Activated CD8-positive, alpha-beta memory T cell treated with anti-CD3 and anti-CD28 coated beads for 36 hours (primary cell): ENCODE measurements at regions not wholly inside any gene's neighbourhood (a gene's known extent, or its start where the extent isn't known, plus 50 kb on each side); places are given as distances from the start of the nearest gene placed in this dataset.

ENCODE experiments used
- CTCF ChIA-PET: fragments of 350-600 bp; sonication (Branson Sonifier 250); formaldehyde crosslinking; loops from one replicate; lab custom pipeline; 2021; ENCODE audit warnings: antibody characterized with exemption; lab: Charles Lee
- POLR2A ChIA-PET: fragments of 350-600 bp; sonication (Branson Sonifier 250); formaldehyde crosslinking; loops from one replicate; lab custom pipeline; 2021; ENCODE audit warnings: antibody characterized with exemption; lab: Charles Lee

DNA sequence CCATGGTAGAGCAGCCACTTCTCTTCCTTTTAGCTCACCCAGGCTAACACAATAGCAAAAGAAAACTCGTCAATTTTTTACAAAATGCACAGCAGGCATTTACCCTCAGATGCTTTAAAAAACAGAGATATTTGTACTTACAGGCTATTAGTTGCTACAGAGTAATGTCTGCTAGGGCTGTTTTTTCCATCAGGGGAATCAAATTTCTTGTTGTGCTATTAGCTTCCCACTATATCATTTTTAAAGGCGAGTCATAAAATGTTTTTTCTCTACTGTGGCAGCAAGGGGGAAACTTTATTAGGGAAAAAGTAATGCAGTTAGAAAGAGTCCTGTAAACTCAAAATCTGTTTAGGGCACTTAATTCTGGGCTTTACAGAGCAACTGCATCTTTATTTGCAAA lies 277.9 kb upstream of the THSD7B start:
- POLR2A ChIA-PET, result no interaction called here
- CTCF ChIA-PET, result no interaction called here

DNA sequence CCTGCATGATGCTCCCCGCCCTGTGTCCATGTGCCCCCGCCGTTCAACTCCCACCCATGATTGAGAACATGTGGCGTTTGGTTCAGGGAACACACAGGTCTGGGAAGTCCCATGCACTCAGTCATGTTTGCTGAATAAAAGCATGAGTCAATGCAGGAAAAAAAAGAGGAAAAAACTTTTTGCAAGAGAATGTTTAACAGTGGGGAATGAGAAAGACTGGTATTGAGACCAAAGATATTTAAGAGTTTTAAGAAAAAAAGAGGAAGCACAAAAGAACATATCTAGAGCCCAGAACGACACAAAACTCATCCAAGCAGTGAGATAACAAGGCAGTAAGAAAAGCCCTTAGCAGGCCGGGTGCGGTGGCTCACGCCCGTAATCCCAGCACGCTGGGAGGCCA lies 279.2 kb upstream of the THSD7B start:
- CTCF ChIA-PET, result no interaction called here
- POLR2A ChIA-PET, result no interaction called here

DNA sequence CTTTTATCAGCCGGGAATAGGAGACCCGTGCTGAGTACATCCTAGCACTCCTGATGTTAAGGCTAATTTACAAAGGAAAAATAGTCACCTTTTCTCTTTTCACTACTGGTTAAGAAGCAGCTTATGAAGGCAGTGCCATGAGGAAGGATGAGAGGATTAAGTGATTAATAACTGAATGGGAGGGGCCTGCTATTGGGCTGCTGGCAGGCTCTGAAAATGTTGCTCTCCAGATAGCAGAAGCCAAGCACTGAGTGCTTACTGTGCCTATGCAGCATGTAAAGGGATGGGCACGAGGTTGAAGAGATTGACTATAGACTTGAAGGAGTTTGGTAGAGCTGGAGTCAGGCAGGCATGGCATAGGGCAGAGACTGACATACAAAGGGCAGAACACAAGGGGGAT lies 282.4 kb upstream of the THSD7B start:
- ChIA-PET CTCF (no interaction called here), POLR2A (no interaction called here)

- ChIA-PET CTCF (no interaction called here), POLR2A (no interaction called here)
Observed at GRCh38 chr2:136482006-136482405, 283.3 kb upstream of the THSD7B start.

DNA sequence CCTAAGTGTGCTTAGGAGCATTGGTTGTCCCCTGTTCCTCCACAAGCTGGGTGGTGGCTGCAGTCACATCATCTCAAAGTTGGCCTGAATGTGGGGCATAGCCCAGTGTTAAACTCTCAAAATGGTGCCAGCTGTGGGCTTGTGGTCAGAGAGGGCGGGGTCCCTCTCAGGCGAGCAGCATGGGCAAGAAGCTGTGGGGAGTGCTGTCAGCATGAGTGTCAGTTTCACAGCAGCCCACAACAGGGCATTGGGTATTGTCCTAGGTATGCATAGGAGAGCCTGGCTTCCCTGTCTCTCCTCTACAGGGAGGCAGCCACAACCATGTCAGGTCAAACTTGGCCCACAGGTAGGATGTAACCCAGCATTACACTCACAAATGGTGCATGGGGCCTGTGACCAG lies 285.6 kb upstream of the THSD7B start:
- CTCF ChIA-PET, result no interaction called here
- POLR2A ChIA-PET, result no interaction called here

- ChIA-PET CTCF (no interaction called here), POLR2A (no interaction called here)
Observed at GRCh38 chr2:136468799-136469369, 296.5 kb upstream of the THSD7B start.

DNA sequence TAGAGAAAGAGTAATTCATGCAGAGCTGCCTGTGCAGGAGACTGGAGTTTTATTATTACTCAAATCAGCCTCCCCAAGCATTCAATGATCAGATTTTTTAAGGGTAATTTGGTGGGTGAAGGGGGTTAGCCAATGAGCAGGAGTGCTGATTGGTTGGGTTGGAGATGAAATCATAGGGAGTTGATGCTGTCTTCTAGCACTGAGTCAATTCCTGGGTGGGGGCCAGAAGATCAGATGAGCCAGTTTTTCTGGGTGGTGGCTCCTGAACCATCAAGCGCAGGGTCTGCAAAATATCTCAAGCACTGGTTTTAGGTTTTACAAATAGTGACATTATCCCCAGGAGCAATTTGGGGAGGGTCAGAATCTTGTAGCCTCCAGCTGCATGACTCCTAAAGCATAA lies 312.8 kb upstream of the THSD7B start:
- ChIA-PET CTCF (no interaction called here), POLR2A (no interaction called here)

DNA sequence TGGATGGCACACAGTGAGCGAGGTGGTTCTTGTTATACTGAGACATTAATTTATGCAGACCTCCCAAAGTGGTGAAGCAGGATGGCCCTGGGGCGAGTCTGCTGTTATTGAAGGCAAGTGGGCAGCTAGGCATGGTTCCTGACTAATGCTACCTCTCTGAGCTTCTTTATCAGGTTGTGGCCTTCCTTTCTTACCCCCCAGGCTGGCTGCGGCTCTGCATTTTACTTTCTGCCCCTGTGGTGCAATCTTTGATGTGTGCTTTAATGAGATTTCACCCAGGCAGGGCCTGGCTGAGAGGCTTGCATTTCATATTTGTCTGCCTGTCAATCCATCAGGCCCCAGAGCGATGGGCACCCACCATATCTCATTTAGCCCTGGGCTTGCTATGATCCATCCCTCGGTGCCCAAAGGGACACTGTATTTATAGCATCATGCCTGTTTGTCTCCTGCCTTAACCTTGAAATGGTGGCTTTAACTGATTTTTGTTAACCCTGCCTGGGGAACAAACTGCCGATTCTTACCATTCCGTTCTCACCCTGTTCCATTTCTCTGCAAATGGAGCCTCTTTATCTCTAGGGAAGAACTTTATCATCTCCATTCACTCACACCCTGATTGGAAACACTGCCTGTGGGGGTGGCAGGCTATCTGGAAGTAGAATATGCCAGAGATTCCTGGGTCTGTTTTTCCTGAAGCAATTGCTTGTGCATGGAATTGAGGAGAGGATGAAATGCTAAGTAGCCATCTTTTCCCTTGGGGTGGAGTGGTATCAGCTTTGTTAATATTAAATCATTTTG lies 316.2 kb upstream of the THSD7B start:
- CTCF ChIA-PET, result no interaction called here
- POLR2A ChIA-PET, result no interaction called here

- CTCF ChIA-PET, result no interaction called here
- POLR2A ChIA-PET, result no interaction called here
Observed at GRCh38 chr2:136448432-136448831, 316.9 kb upstream of the THSD7B start.

GRCh38 chr2:136444323-136444722 lies 321.0 kb upstream of the THSD7B start:
- ChIA-PET POLR2A (interaction anchor here (0.7 kb wide), 1 partner anchor 9 kb away, joined by 3 read pairs; no protein-coding TSS in a partner anchor), CTCF (interaction anchor here (0.7 kb wide), 1 partner anchor 1484 kb away, joined by 3 read pairs; no protein-coding TSS in a partner anchor)

DNA sequence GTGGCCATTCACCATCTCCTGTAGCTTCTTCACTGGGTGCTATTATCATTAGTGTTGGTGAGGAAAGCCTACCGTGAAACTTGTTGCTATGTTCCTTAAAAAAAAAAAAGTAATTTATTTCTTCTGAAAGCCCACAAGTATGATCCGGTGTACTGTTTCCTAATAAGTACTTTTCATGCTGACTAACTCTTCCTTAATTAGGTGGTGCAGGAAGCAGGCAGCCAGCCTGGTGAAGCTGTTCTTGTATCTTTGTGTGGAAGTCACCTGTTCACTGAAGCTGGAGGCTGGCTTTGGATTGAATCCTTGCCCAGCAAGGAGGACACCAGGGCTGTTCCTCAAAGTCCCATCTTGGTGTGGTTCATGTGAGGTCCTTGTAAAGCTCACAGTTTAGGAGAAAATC lies 321.7 kb upstream of the THSD7B start:
- POLR2A ChIA-PET, result interaction anchor here (0.7 kb wide), 1 partner anchor 10 kb away, joined by 3 read pairs; no protein-coding TSS in a partner anchor
- CTCF ChIA-PET, result no interaction called here

- ChIA-PET POLR2A (no interaction called here), CTCF (no interaction called here)
Observed at GRCh38 chr2:136441979-136442714, 323.2 kb upstream of the THSD7B start.

DNA sequence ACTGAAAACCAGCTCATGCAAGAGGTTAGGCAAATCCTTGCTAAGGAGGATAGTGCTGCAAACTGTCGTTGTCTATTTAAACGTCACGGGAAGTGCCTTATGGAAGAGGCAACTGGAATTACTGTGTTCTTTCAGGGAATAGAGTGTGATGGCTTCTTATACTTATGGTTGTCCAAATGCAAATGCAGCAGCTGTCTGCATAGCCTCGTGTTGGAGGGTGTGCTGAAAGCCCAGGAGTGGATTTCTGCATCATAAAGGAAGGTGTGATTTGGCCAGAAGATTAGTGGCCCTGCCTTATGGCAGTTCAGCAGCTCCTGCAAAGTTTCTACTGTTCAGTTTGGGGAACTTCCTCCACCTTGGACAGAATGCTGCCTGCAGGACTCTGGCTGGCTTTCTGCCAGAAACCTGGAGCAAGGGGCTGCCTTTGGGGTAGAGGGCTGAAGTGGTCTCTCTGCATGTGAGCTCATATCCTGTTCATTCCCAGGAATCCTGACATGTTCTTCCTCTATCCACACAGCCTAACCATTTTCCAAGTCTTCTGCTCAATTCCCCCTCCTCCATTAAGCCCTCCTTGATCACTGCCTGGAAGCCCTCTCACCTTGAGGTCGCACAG lies 321.2 kb upstream of the CXCR4 start:
- CTCF ChIA-PET, result interaction anchor here (1.3 kb wide), 1 partner anchor 16 kb away, joined by 3 read pairs; no protein-coding TSS in a partner anchor
- POLR2A ChIA-PET, result no interaction called here

DNA sequence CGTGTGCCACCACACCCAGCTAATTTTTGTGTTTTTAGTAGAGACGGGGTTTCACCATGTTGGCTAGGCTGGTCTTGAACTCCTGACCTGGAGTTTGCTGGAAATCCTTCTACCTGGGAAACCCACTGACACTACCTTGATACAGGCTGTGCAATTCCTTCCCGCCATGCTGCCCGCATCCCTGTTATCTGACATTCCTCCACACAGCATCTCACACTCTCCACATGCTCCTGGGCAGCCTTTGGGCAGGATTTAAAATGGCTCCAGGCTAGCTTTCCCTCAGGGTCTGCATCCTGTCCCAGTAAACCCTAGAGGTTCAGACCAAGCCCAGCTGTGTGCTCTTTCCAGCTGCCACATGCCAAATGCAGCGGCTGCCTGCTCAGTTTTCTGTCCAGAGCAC lies 319.5 kb upstream of the CXCR4 start:
- POLR2A ChIA-PET, result no interaction called here
- CTCF ChIA-PET, result no interaction called here

DNA sequence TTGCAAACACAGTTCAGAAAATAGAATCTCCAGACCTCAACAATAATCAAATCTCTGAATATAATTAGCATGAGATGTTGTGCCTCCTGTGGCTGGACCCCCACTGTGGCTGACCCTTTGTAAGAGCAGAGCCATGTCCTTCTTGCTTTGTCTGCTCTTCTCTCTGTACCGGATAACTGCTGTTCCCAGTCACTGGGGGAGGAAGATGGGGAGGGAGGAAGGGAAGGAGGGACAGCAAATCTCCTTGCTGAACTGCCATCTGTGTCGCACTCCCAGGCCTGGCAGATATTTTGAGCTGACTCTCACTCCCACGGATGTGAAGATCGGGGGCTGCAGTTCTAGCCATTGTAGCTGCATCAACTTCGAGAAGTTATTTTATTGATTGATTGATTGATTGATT lies 319.0 kb upstream of the CXCR4 start:
- POLR2A ChIA-PET, result no interaction called here
- CTCF ChIA-PET, result no interaction called here

GRCh38 chr2:136434251-136434715 lies 316.3 kb upstream of the CXCR4 start:
- ChIA-PET CTCF (interaction anchor here (2.0 kb wide), 1 partner anchor 12 kb away, joined by 6 read pairs; no protein-coding TSS in a partner anchor), POLR2A (no interaction called here)

GRCh38 chr2:136433261-136433660 lies 315.3 kb upstream of the CXCR4 start:
- CTCF ChIA-PET, result no interaction called here
- POLR2A ChIA-PET, result no interaction called here

DNA sequence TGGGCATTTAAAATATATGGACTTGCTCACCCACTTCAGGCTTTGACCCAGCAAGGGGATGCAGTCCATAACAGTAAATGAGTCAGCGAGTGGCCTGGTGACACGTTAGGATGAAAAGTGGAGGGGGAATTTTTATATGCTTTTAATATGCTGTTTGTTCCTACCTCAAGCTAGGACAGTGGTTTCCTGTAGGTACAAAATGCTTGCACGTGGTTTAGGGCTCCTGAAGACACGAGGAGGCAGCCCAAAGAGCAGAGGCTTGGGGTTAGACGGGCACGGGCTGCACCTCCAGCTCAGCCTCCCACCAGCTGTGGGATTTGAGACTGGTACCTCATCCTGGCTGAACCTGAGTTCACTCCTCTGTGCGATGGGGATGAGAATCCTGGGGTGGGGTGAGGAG lies 306.2 kb upstream of the CXCR4 start:
- ChIA-PET POLR2A (no interaction called here), CTCF (interaction anchor here (0.9 kb wide), 1 partner anchor 11 kb away, joined by 3 read pairs; no protein-coding TSS in a partner anchor)

DNA sequence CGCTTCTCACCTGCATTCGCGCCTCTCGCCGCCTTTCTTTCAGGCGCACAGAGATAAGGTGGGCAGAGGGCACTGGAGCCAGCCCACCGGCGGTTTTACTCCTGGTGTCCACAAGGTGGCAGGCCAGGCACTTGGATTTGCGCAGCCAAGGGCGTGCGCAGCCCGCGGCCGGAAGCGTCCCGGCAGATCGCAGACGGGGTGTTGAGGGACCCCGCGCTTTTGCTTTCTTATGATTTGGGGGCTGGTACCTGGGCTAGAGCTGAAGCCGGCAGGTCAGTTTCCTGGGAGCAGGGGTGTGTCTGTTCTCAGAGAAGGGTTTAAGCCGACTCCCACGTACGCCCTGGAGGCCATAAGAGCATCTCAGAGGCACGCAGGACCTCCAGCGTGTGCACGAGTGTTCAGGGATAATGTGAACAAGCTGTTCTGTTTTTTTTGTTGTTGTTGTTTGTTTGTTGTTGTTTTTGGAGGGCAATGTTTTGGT lies 305.6 kb upstream of the CXCR4 start:
- CTCF ChIA-PET, result interaction anchor here (0.7 to 1.7 kb wide), 3 partner anchors 11 to 15 kb away, joined by 3 to 6 read pairs (median 3); no protein-coding TSS in a partner anchor
- POLR2A ChIA-PET, result no interaction called here
